SK-N-MC (cell line): ENCODE measurements at regions not wholly inside any gene's neighbourhood (a gene's known extent, or its start where the extent isn't known, plus 50 kb on each side); places are given as distances from the start of the nearest gene placed in this dataset.

Source experiments
- DNase-seq: peaks from one replicate; pipeline ENCODE4 v3.0.0-alpha.2; 2011; ENCODE audit warnings: low read depth, low spot score
- H3K27ac ChIP-seq: fragments of 200-600 bp; sonication (generic); 2 replicates; pipeline ENCODE4 v1.5.1; 2016; ENCODE audit warnings: mixed run types
- H3K36me3 ChIP-seq: fragments of 200-600 bp; sonication (generic); 2 replicates; pipeline ENCODE4 v1.6.1; 2017; ENCODE audit warnings: antibody characterized with exemption, low read length, mixed read lengths; ENCODE audit not compliant: insufficient read depth
- H3K4me3 ChIP-seq: fragments of 200-600 bp; sonication (generic); 2 replicates; pipeline ENCODE4 v1.5.1; 2016
- H3K9ac ChIP-seq: fragments of 200-600 bp; sonication (generic); 2 replicates; pipeline ENCODE4 v1.8.0; 2017; ENCODE audit warnings: mixed run types, mixed read lengths; ENCODE audit not compliant: insufficient read length
- H3K9me3 ChIP-seq: fragments of 200-600 bp; sonication (generic); 2 replicates; pipeline ENCODE4 v1.6.1; 2017; ENCODE audit warnings: low read depth, mild to moderate bottlenecking, antibody characterized with exemption, low read length, moderate library complexity, mixed read lengths
- EZH2 ChIP-seq: fragments of 200-600 bp; sonication (generic); IDR thresholded peaks from one replicate; pipeline ENCODE4 v1.6.1; 2017; ENCODE audit warnings: antibody characterized with exemption
- FOXP2 ChIP-seq: optimal IDR thresholded peaks from 2 replicates; pipeline ENCODE3; 2011; ENCODE audit warnings: mild to moderate bottlenecking, moderate library complexity; ENCODE audit not compliant: insufficient read depth; ENCODE audit errors: extremely low read length, control extremely low read depth
- POLR2AphosphoS5 ChIP-seq: IDR thresholded peaks from 2 replicates; pipeline ENCODE4 v1.6.1; 2012; ENCODE audit warnings: mild to moderate bottlenecking, low read depth, low read length, borderline replicate concordance

- DNase-seq: no peak
- no peak overlapping the region for H3K4me3 ChIP-seq
- H3K9ac ChIP-seq: no peak overlapping the region
- H3K9me3 ChIP-seq: no peaks in the 10 kb centered on the region
- TF ChIP-seq FOXP2 (no peak), POLR2AphosphoS5 (no peak)
- H3K27ac ChIP-seq: no peak overlapping the region
- H3K36me3 ChIP-seq: no peaks in the 10 kb centered on the region
Measured at GRCh38 chr5:3004361-3005080, 253.0 kb upstream of the IRX2 start.

GRCh38 chr5:3002230-3002629 is 250.8 kb upstream of the IRX2 start:
- H3K9ac ChIP-seq: no peak overlapping the region
- TF ChIP-seq POLR2AphosphoS5 (no peak), FOXP2 (no peak), EZH2 (no peak)
- H3K9me3 ChIP-seq: no peaks in the 10 kb centered on the region
- no peaks in the 10 kb centered on the region for H3K36me3 ChIP-seq
- no peak for DNase-seq
- no peak overlapping the region for H3K27ac ChIP-seq
- H3K4me3 ChIP-seq: no peak overlapping the region

GRCh38 chr5:3000631-3001030 is 249.2 kb upstream of the IRX2 start:
- Histone ChIP-seq H3K27ac (no peak overlapping the region), H3K9me3 (no peaks in the 10 kb centered on the region), H3K36me3 (no peaks in the 10 kb centered on the region), H3K4me3 (no peak overlapping the region), H3K9ac (no peak overlapping the region)
- no peak for DNase-seq
- no peak for TF ChIP-seq EZH2
- TF ChIP-seq POLR2AphosphoS5: no peak
- no peak for TF ChIP-seq FOXP2

- no peak for DNase-seq
- TF ChIP-seq POLR2AphosphoS5: no peak
- no peak for TF ChIP-seq EZH2
- no peak for TF ChIP-seq FOXP2
- no peak overlapping the region for H3K27ac ChIP-seq
- no peak overlapping the region for H3K4me3 ChIP-seq
- no peaks in the 10 kb centered on the region for H3K36me3 ChIP-seq
- H3K9ac ChIP-seq: no peak overlapping the region
- no peaks in the 10 kb centered on the region for H3K9me3 ChIP-seq
Measured at GRCh38 chr5:2999926-3000325, 248.4 kb upstream of the IRX2 start.

GRCh38 chr5:2998106-2998505 is 246.6 kb upstream of the IRX2 start:
- Histone ChIP-seq H3K9ac (no peak overlapping the region), H3K27ac (no peak overlapping the region), H3K36me3 (no peaks in the 10 kb centered on the region), H3K4me3 (no peak overlapping the region), H3K9me3 (no peaks in the 10 kb centered on the region)
- DNase-seq: no peak
- no peak for TF ChIP-seq POLR2AphosphoS5
- no peak for TF ChIP-seq FOXP2
- no peak for TF ChIP-seq EZH2

GRCh38 chr5:2997179-2997578 is 245.7 kb upstream of the IRX2 start:
- Histone ChIP-seq H3K27ac (no peak overlapping the region), H3K9ac (no peak overlapping the region), H3K36me3 (no peaks in the 10 kb centered on the region), H3K4me3 (no peak overlapping the region), H3K9me3 (no peaks in the 10 kb centered on the region)
- no peak for DNase-seq
- TF ChIP-seq EZH2 (no peak), POLR2AphosphoS5 (no peak), FOXP2 (no peak)

- no peaks in the 10 kb centered on the region for H3K9me3 ChIP-seq
- DNase-seq: no peak
- H3K4me3 ChIP-seq: no peak overlapping the region
- TF ChIP-seq EZH2: no peak
- TF ChIP-seq FOXP2: no peak
- TF ChIP-seq POLR2AphosphoS5: no peak
- no peak overlapping the region for H3K27ac ChIP-seq
- H3K9ac ChIP-seq: no peak overlapping the region
- H3K36me3 ChIP-seq: no peaks in the 10 kb centered on the region
Measured at GRCh38 chr5:2996687-2997086, 245.2 kb upstream of the IRX2 start.

GRCh38 chr5:2996248-2996647 is 244.8 kb upstream of the IRX2 start:
- no peak for TF ChIP-seq FOXP2
- no peak for TF ChIP-seq POLR2AphosphoS5
- TF ChIP-seq EZH2: no peak
- no peak for DNase-seq
- Histone ChIP-seq H3K27ac (no peak overlapping the region), H3K9ac (no peak overlapping the region), H3K4me3 (no peak overlapping the region), H3K9me3 (no peaks in the 10 kb centered on the region), H3K36me3 (no peaks in the 10 kb centered on the region)

- Histone ChIP-seq H3K9ac (no peak overlapping the region), H3K36me3 (no peaks in the 10 kb centered on the region), H3K9me3 (no peaks in the 10 kb centered on the region), H3K27ac (no peak overlapping the region), H3K4me3 (no peak overlapping the region)
- TF ChIP-seq EZH2 (no peak), POLR2AphosphoS5 (no peak), FOXP2 (no peak)
- no peak for DNase-seq
Measured at GRCh38 chr5:2995667-2996066, 244.2 kb upstream of the IRX2 start.
